ENCODE measurements at regions not wholly inside any gene's neighbourhood (a gene's known extent, or its start where the extent isn't known, plus 50 kb on each side); places are given as distances from the start of the nearest gene placed in this dataset.

GRCh38 chr7:17651341-17651740 lies 289.0 kb downstream of the SNX13 start:
- DNase-seq (ENCODE audit: low read depth): no peak
- Histone ChIP-seq H3K4me3 (ENCODE audit: low read depth, low read length) (no peak overlapping the region), H3K36me3 (ENCODE audit: control insufficient read depth, insufficient read depth, low read length) (no peaks in the 10 kb centered on the region), H3K27me3 (ENCODE audit: control insufficient read depth, insufficient read depth, low read length) (no peaks in the 10 kb centered on the region)
- TF ChIP-seq CTCF (IDR thresholded peaks at IDR 0.05; ENCODE audit: insufficient read depth, low read length, poor library complexity, severe bottlenecking): no peak

- no peak overlapping the region for H3K4me3 ChIP-seq (ENCODE audit: low read depth, low read length)
- no peaks in the 10 kb centered on the region for H3K27me3 ChIP-seq (ENCODE audit: control insufficient read depth, insufficient read depth, low read length)
- TF ChIP-seq CTCF (IDR thresholded peaks at IDR 0.05; ENCODE audit: insufficient read depth, low read length, poor library complexity, severe bottlenecking): peak; percentile 13
- DNase-seq (ENCODE audit: low read depth): no peak
- no peaks in the 10 kb centered on the region for H3K36me3 ChIP-seq (ENCODE audit: control insufficient read depth, insufficient read depth, low read length)
Measured at GRCh38 chr7:17651863-17652385, 288.4 kb downstream of the SNX13 start.

GRCh38 chr7:17654940-17655339 lies 285.4 kb downstream of the SNX13 start:
- no peaks in the 10 kb centered on the region for H3K36me3 ChIP-seq (ENCODE audit: control insufficient read depth, insufficient read depth, low read length)
- TF ChIP-seq CTCF (IDR thresholded peaks at IDR 0.05; ENCODE audit: insufficient read depth, low read length, poor library complexity, severe bottlenecking): no peak
- no peak overlapping the region for H3K4me3 ChIP-seq (ENCODE audit: low read depth, low read length)
- H3K27me3 ChIP-seq (ENCODE audit: control insufficient read depth, insufficient read depth, low read length): no peaks in the 10 kb centered on the region
- no peak for DNase-seq (ENCODE audit: low read depth)

- no peak for DNase-seq (ENCODE audit: low read depth)
- no peak for TF ChIP-seq CTCF (IDR thresholded peaks at IDR 0.05; ENCODE audit: insufficient read depth, low read length, poor library complexity, severe bottlenecking)
Measured at GRCh38 chr7:17659126-17659525, 281.2 kb downstream of the SNX13 start.

GRCh38 chr7:17660116-17660515 lies 280.2 kb downstream of the SNX13 start:
- no peak for DNase-seq (ENCODE audit: low read depth)
- Histone ChIP-seq H3K27me3 (ENCODE audit: control insufficient read depth, insufficient read depth, low read length) (no peaks in the 10 kb centered on the region), H3K36me3 (ENCODE audit: control insufficient read depth, insufficient read depth, low read length) (no peaks in the 10 kb centered on the region), H3K4me3 (ENCODE audit: low read depth, low read length) (no peak overlapping the region)
- TF ChIP-seq CTCF (IDR thresholded peaks at IDR 0.05; ENCODE audit: insufficient read depth, low read length, poor library complexity, severe bottlenecking): no peak

More at GRCh38 chr7:17659126-17659525, 281.2 kb downstream of the SNX13 start:
- Histone ChIP-seq H3K36me3 (ENCODE audit: control insufficient read depth, insufficient read depth, low read length) (no peaks in the 10 kb centered on the region), H3K27me3 (ENCODE audit: control insufficient read depth, insufficient read depth, low read length) (no peaks in the 10 kb centered on the region), H3K4me3 (ENCODE audit: low read depth, low read length) (no peak overlapping the region)

- H3K27me3 ChIP-seq (ENCODE audit: control insufficient read depth, insufficient read depth, low read length): no peaks in the 10 kb centered on the region
- H3K36me3 ChIP-seq (ENCODE audit: control insufficient read depth, insufficient read depth, low read length): no peaks in the 10 kb centered on the region
- no peak for TF ChIP-seq CTCF (IDR thresholded peaks at IDR 0.05; ENCODE audit: insufficient read depth, low read length, poor library complexity, severe bottlenecking)
- H3K4me3 ChIP-seq (ENCODE audit: low read depth, low read length): no peak overlapping the region
- no peak for DNase-seq (ENCODE audit: low read depth)
Measured at GRCh38 chr7:17661982-17662585, 278.2 kb downstream of the SNX13 start.

Data from kidney epithelial cell (primary cell).